Stimulated activated CD4-positive, alpha-beta T cell treated with anti-CD3 and anti-CD28 coated beads, Interleukin-12 subunit alpha, Interleukin-12 subunit beta, amount 100 ng/mL, for 48 hours (primary cell): ENCODE measurements at regions not wholly inside any gene's neighbourhood (a gene's known extent, or its start where the extent isn't known, plus 50 kb on each side); places are given as distances from the start of the nearest gene placed in this dataset.
A peak's percentile ranks its signal among the peaks of the same experiment; 100 is the strongest.
"Not testable (repeated sequence)": the region's sequence is repeated elsewhere in the genome, so short reads cannot be mapped to it uniquely, and the experiment has no call there.

Experiments
- DNase-seq, 3 donors: peaks; one replicate each; pipeline ENCODE4 v3.0.0-alpha.2; 2020; ENCODE audit warnings: low read depth in 2 of 3, low spot score in 1 of 3

DNA sequence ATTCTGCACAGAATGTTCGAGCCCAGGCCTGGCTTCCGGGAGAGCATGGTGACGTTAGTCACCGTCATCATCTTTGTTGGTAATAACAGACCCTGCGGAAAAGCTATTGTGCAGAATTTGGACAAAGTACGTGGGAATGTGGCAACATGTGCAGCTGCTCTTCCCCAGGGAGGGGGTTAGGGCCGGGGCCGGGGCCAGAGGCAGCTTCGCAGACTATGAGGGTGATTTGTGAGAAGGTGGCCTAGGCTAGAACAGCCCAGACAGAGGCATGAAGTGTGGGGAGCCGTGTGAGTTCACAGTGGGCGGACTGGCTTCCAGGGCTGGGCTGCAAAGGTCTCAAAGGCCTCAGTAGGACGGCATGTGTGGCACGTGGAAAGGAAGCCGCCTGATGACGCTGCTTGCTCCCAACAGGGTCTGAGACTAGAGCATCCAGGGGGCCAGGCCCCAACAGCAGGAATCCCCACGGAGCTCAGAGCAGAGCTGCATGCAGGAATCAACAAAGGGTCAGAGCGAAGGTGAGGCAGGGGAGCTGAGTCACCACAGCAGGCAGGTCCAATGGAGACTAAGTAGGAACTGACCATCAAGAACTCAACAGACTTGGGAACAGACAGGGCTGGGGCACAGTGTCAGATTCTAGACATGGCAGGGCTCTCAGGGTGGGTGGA, 109.2 kb downstream of the NPIPB11 start:
- DNase-seq = not testable (repeated sequence)

GRCh38 chr16:29296176-29296575, 110.3 kb downstream of the NPIPB11 start:
- DNase-seq = not testable (repeated sequence)

GRCh38 chr16:29294951-29295795, 111.3 kb downstream of the NPIPB11 start:
- DNase-seq = not testable (repeated sequence)

- DNase-seq = not testable (repeated sequence)
These were observed 112.0 kb downstream of the NPIPB11 start for GRCh38 chr16:29294400-29294933.

DNA sequence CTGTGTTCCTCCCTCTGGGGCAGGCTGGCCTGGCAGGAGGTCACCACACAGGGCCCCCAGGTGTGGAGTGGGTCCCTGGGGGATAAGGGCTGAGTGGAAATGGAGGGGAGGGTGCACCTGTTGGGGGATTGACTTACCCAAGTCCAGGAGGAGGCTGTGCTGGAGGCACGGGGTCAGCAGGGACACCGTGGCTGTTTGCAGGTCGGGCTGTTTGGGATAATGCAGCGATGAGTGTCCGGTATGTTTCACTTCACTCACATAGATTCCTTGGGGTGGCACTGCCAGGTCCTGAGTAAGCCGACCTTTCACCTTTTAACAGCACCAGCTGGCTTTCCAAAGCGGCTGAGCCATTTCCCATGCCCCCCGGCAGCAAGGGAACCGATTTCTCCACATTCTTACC, 113.0 kb downstream of the NPIPB11 start:
- not testable (repeated sequence) for DNase-seq

DNA sequence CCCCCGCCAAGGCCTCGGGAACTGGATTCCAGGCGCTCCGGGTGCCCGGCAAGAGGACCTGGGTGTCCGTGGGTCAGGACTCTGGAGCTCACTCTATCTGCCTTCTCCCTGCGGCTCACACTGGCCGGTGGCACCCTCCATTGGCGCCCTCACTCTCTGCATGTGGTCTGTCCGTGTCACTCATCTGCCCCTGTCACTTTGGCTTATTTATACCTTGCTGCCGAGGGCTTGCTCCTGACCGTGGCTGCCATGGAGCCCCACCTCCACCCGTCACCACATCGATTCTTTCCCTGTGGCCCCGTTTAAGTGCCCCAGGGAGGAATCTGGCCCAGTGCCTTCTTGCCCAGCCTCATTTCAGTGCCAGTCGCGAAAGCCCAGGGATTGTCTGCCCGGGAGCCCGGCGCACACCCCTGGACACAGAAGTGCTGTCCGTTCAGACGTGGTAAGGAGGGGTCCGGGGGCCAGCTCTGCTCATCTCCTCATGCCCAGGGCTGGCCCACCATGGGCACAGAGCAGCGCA, 113.5 kb downstream of the NPIPB11 start:
- not testable (repeated sequence) for DNase-seq

- DNase-seq = not testable (repeated sequence)
These were observed 114.9 kb downstream of the NPIPB11 start for GRCh38 chr16:29291329-29292271.

GRCh38 chr16:29290631-29291247, 115.8 kb downstream of the NPIPB11 start:
- peak; percentile 25 to 55 (median 52) for DNase-seq

- DNase-seq = not testable (repeated sequence)
These were observed 116.8 kb downstream of the NPIPB11 start for GRCh38 chr16:29289516-29290239.

- DNase-seq = not testable (repeated sequence)
These were observed 117.6 kb downstream of the NPIPB11 start for GRCh38 chr16:29288711-29289474.

GRCh38 chr16:29287871-29288535, 118.5 kb downstream of the NPIPB11 start:
- DNase-seq = not testable (repeated sequence)

DNA sequence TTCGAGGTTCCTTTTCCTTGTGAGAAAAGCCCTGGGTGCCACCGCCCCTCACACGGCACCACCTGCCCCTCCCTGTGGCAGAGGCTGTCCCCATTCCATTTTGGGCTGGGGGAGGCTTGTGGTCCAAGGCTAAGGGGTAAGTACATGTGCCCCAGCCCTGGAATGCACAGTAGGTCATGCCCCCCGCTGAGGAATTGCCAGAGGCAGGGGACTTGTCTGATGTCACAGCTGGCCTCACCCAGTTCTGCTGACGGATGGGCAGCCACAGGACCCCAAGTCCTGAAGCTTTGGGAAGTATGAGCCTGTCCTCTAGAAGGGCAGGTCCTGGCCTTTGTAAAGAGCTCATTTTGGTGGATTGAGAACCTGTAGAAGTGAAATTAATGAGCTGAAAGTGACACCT, 119.3 kb downstream of the NPIPB11 start:
- DNase-seq = not testable (repeated sequence)

- not testable (repeated sequence) for DNase-seq
These were observed 119.7 kb downstream of the NPIPB11 start for GRCh38 chr16:29286796-29287195.

GRCh38 chr16:29286161-29286560, 120.3 kb downstream of the NPIPB11 start:
- not testable (repeated sequence) for DNase-seq

DNA sequence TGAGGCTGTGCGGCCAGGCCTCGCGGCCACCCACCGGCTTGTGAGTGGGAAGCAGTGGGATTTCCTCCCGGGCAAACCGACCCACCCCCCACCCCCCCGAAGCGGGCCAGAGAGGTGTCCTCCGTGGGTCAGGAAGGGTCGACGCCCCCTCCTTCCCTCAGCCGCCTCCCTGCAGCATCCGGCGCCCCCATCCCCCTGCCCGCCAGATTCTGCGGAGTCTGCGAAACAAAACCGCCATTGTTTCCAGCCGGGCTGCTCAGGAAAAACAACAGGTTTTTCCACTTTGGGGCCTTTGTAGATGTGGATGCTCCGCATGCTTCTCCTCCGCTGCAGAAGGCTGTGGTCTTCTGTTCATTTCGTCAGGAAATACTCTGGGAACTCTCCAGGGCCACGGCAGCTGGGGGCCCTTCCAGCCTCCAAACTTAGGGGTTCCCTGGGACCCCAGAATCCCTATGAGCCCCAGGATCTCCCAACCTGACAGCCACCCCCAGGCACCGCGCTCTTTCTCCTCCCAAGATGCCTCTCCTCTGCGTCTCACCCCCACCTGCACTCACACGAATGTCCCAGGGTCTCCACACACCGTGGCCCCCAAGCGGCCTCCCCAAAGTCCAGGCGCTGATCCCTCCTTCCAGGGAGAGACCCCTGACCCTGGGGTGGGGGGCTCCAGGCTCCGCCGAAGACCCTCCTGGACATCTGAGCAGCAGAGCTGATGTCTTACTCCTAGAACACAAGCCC, 121.2 kb downstream of the NPIPB11 start:
- DNase-seq = not testable (repeated sequence)

DNA sequence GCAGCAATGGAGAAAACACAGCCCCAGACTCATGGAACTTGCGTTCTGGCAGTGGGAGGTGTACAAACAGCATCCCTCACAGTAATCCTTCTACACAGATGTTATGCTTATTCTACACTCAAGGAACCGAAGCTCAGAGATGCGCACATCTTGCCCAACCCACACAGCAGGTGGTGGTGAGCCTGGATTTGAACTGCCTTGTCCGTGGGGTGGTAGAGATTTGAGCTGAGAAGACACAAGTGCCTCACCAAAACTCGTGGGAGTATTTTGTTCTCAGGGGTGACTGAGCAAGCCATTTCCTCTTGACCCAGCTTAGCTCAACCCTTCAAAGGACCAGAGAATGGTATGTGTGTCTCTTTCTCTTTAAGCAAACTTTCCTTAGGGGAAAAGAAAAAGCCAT, 121.8 kb downstream of the NPIPB11 start:
- not testable (repeated sequence) for DNase-seq

DNA sequence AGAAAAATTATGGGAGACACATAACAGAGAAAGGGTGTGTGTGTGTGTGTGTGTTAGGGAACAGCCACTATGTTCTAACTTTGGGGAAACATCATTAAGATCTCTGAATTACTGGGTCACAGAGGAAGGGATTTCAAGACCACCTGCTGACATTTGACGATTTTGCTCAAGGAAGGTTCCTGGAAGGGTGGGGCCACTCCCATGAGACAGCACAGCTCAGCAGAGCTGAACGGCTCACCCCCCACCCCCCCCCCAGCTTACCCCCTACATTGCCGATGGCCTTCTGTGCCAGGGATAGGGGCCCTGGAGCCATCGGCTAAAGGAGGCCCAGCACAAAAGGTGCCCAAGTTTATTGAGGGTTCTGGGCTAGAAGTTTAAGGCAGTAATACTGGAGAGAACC, 122.4 kb downstream of the NPIPB11 start:
- not testable (repeated sequence) for DNase-seq
